CD4-positive, alpha-beta T cell (primary cell): ENCODE measurements at regions not wholly inside any gene's neighbourhood (a gene's known extent, or its start where the extent isn't known, plus 50 kb on each side); places are given as distances from the start of the nearest gene placed in this dataset.

ENCODE experiments used
- ATAC-seq: fragments of 200-7000 bp; cut with Tn5 transposase; one replicate; pipeline ENCODE4 v1.10.0; 2022; ENCODE audit warnings: mild to moderate bottlenecking; ENCODE audit not compliant: poor library complexity
- CTCF ChIA-PET: fragments of 350-600 bp; sonication (Branson Sonifier 250); formaldehyde crosslinking; loops from one replicate; lab custom pipeline; 2021; ENCODE audit warnings: antibody characterized with exemption, inconsistent platforms; lab: Charles Lee
- POLR2A ChIA-PET: fragments of 350-600 bp; sonication (Branson Sonifier 250); formaldehyde crosslinking; loops from one replicate; lab custom pipeline; 2021; ENCODE audit warnings: antibody characterized with exemption, inconsistent platforms; lab: Charles Lee
- DNase-seq, 14 experiments: peaks; one replicate each; pipeline ENCODE4 v3.0.0-alpha.2; 2013 to 2020; ENCODE audit warnings: mixed read lengths in 2 of 14
- H3K27ac ChIP-seq, 2 donors: one replicate each; pipeline versions ENCODE4 v1.5.1 to v1.7.0; 2013; ENCODE audit warnings: low read length in 2 of 2, low read depth in 1 of 2, mild to moderate bottlenecking in 1 of 2
- H3K27me3 ChIP-seq, 2 experiments: 1 replicate in 1 of 2; 2 replicates in 1 of 2; pipeline versions ENCODE4 v1.6.1 to v1.7.0; 2013; ENCODE audit warnings: low read length in 2 of 2, control low read depth in 1 of 2, mild to moderate bottlenecking in 1 of 2, moderate library complexity in 1 of 2; ENCODE audit not compliant: insufficient read depth in 2 of 2, control insufficient read depth in 1 of 2
- H3K36me3 ChIP-seq: one replicate; pipeline ENCODE4 v1.6.1; 2013; ENCODE audit warnings: low read length, control low read depth; ENCODE audit not compliant: insufficient read depth
- H3K4me1 ChIP-seq: one replicate; pipeline ENCODE4 v1.6.1; 2013; ENCODE audit warnings: low read length, control low read depth; ENCODE audit not compliant: insufficient read depth
- H3K4me3 ChIP-seq: one replicate; pipeline ENCODE4 v1.5.1; 2013; ENCODE audit warnings: mild to moderate bottlenecking, low read length, moderate library complexity
- H3K9me3 ChIP-seq, 2 experiments: 1 replicate in 1 of 2; 2 replicates in 1 of 2; pipeline versions ENCODE4 v1.6.1 to v1.7.0; 2013; ENCODE audit warnings: low read length in 2 of 2, mild to moderate bottlenecking in 2 of 2, control low read depth in 1 of 2, moderate library complexity in 1 of 2; ENCODE audit not compliant: control insufficient read depth in 1 of 2, insufficient read depth in 1 of 2
- H3K27ac Mint-ChIP-seq: one replicate; pipeline ENCODE4 v1.8.0; 2020; ENCODE audit warnings: mixed read lengths
- H3K27me3 Mint-ChIP-seq: one replicate; pipeline ENCODE4 v1.8.0; 2021; ENCODE audit warnings: mixed read lengths
- H3K36me3 Mint-ChIP-seq: one replicate; pipeline ENCODE4 v1.8.0; 2021; ENCODE audit warnings: low read depth, mixed read lengths
- H3K4me1 Mint-ChIP-seq: one replicate; pipeline ENCODE4 v1.8.0; 2021; ENCODE audit warnings: low read depth, mixed read lengths
- H3K4me3 Mint-ChIP-seq: one replicate; pipeline ENCODE4 v1.8.0; 2020; ENCODE audit warnings: mild to moderate bottlenecking, mixed read lengths
- H3K9me3 Mint-ChIP-seq: one replicate; pipeline ENCODE4 v1.8.0; 2020; ENCODE audit warnings: mixed read lengths
- CTCF ChIP-seq: fragments of 200-600 bp; IDR thresholded peaks from one replicate; pipeline ENCODE4 v1.8.0; 2022; ENCODE audit warnings: antibody characterized with exemption, mild to moderate bottlenecking
- intact Hi-C, 2 experiments: fragments of 100-400 bp; cut with DNase I in 1 of 2; cut with micrococcal nuclease in 1 of 2; formaldehyde crosslinking; loops; one replicate each; pipeline versions ENCODE4 v1.15.1 to v1.9.0; 2023 to 2025; cut with DNase I, micrococcal nuclease

GRCh38 chr2:155498106-155498505 is 799.6 kb downstream of the KCNJ3 start:
- POLR2A ChIA-PET: no interaction called here
- ATAC-seq: no peak
- peaks cover 2% of the 10 kb centered on the region for H3K9me3 Mint-ChIP-seq
- H3K36me3 Mint-ChIP-seq: no peaks in the 10 kb centered on the region
- no peaks in the 10 kb centered on the region for H3K4me1 ChIP-seq
- H3K4me3 Mint-ChIP-seq: no peak overlapping the region
- H3K27ac ChIP-seq: no peak overlapping the region
- intact Hi-C loops: no loop called here
- H3K4me1 Mint-ChIP-seq: no peaks in the 10 kb centered on the region
- no peaks in the 10 kb centered on the region for H3K27me3 ChIP-seq
- no peaks in the 10 kb centered on the region for H3K36me3 ChIP-seq
- no peak overlapping the region for H3K27ac Mint-ChIP-seq
- no peak for TF ChIP-seq CTCF
- no peaks in the 10 kb centered on the region for H3K27me3 Mint-ChIP-seq
- peaks cover 0 to 2% of the 10 kb centered on the region in 2 experiments for H3K9me3 ChIP-seq
- DNase-seq: no peak
- CTCF ChIA-PET: no interaction called here
- H3K4me3 ChIP-seq: no peak overlapping the region

- DNase-seq (no peak), ATAC-seq (no peak)
- Histone ChIP-seq H3K9me3 (no peaks in the 10 kb centered on the region), H3K27me3 (no peaks in the 10 kb centered on the region), H3K4me1 (no peaks in the 10 kb centered on the region), H3K36me3 (no peaks in the 10 kb centered on the region), H3K27ac (no peak overlapping the region), H3K4me3 (no peak overlapping the region)
- Mint-ChIP-seq H3K4me3 (no peak overlapping the region), H3K9me3 (peaks cover 2% of the 10 kb centered on the region), H3K27ac (no peak overlapping the region), H3K27me3 (no peaks in the 10 kb centered on the region), H3K36me3 (no peaks in the 10 kb centered on the region), H3K4me1 (no peaks in the 10 kb centered on the region)
- intact Hi-C loops: no loop called here
- ChIA-PET POLR2A (no interaction called here), CTCF (no interaction called here)
- TF ChIP-seq CTCF: no peak
These were observed 796.2 kb downstream of the KCNJ3 start for GRCh38 chr2:155494744-155495143.

- POLR2A ChIA-PET: no interaction called here
- Histone ChIP-seq H3K9me3 (no peaks in the 10 kb centered on the region), H3K36me3 (no peaks in the 10 kb centered on the region), H3K4me1 (no peaks in the 10 kb centered on the region), H3K4me3 (no peak overlapping the region), H3K27ac (no peak overlapping the region), H3K27me3 (no peaks in the 10 kb centered on the region)
- no peak for ATAC-seq
- Mint-ChIP-seq H3K36me3 (no peaks in the 10 kb centered on the region), H3K4me3 (no peak overlapping the region), H3K9me3 (peaks cover 3% of the 10 kb centered on the region), H3K27ac (no peak overlapping the region), H3K27me3 (no peaks in the 10 kb centered on the region), H3K4me1 (no peaks in the 10 kb centered on the region)
- DNase-seq: no peak
- CTCF ChIA-PET: no interaction called here
- TF ChIP-seq CTCF: no peak
- intact Hi-C loops: no loop called here
These were observed 786.8 kb downstream of the KCNJ3 start for GRCh38 chr2:155485141-155485842.
